ENCODE measurements at regions not wholly inside any gene's neighbourhood (a gene's known extent, or its start where the extent isn't known, plus 50 kb on each side); places are given as distances from the start of the nearest gene placed in this dataset.

DNA sequence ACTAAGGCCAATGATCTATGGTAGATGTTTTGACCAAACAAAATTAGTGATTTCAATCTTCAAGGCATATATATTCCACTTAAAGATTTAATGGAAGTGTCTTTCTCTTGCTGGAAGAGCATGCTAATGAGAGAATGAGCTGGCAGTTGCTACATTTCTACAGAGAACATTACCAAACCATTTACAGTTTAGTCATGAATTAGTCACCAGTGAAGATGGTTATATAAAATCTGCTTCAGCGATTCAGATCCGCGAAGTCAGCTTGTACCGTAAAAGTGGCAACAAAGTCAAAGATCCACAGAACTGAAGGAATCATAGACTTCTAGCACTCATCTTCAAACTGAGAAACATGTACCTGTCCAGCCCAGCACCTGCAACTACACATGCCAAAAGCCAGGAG is 156.3 kb downstream of the SLITRK5 start:
- TF ChIP-seq CTCF (IDR thresholded peaks at IDR 0.05) (no peak), POLR2A (IDR thresholded peaks at IDR 0.05) (no peak)

Measured in esophagus squamous epithelium (tissue), 4 donors.